T47D (cell line): ENCODE measurements at regions not wholly inside any gene's neighbourhood (a gene's known extent, or its start where the extent isn't known, plus 50 kb on each side); places are given as distances from the start of the nearest gene placed in this dataset.
A peak's percentile ranks its signal among the peaks of the same experiment; 100 is the strongest.

Experiments
- DNase-seq, 2 experiments: peaks; one replicate each; pipeline versions ENCODE4 v3.0.0 to v3.0.0-alpha.2; 2011 to 2012; ENCODE audit warnings: low read depth in 1 of 2, low spot score in 1 of 2
- JUND ChIP-seq: IDR thresholded peaks from 2 replicates; pipeline ENCODE4 v1.6.1; 2012; ENCODE audit warnings: low read depth
- in situ Hi-C: cut with HindIII; loops from 2 replicates; pipeline ENCODE4 v1.10.0; 2016; ENCODE audit warnings: low sequenced_read_pairs, low pct_unique_long_range_greater_than_20kb

- no peak for DNase-seq
- in situ Hi-C loops, result no loop called here
- no peak for TF ChIP-seq JUND
Measured at GRCh38 chr13:91172160-91172559, 175.3 kb upstream of the MIR17HG start.

- in situ Hi-C loops, result no loop called here
- TF ChIP-seq JUND, result no peak
Measured at GRCh38 chr13:91174886-91175501, 172.5 kb upstream of the MIR17HG start.

GRCh38 chr13:91178099-91178498, 169.4 kb upstream of the MIR17HG start:
- in situ Hi-C loops, result no loop called here
- TF ChIP-seq JUND, result no peak
- no peak for DNase-seq

More at GRCh38 chr13:91174886-91175501, 172.5 kb upstream of the MIR17HG start:
- DNase-seq, result no peak

DNA sequence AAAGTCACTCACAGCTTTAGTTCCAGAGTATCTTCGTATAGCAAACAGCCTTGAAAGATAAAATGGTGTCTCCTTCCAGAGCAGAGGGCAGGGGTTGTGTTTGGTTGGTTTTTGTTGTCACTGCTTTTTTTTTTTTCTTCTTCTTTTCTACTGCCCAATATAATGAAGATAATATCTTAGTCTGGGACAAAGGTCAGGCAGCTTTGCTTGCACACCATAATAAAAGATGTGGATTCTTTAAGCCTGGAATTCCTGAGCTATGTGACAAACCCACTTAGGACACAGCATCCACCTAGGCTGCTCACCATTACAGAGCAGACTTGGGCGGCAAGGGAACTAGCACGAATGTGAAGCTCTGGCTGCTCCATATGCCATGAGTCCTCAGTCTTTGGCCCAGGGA, 165.6 kb upstream of the MIR17HG start:
- no peak for TF ChIP-seq JUND
- in situ Hi-C loops, result no loop called here
- no peak for DNase-seq

GRCh38 chr13:91184244-91184926, 163.1 kb upstream of the MIR17HG start:
- TF ChIP-seq JUND, result no peak
- no peak for DNase-seq
- in situ Hi-C loops, result no loop called here

DNA sequence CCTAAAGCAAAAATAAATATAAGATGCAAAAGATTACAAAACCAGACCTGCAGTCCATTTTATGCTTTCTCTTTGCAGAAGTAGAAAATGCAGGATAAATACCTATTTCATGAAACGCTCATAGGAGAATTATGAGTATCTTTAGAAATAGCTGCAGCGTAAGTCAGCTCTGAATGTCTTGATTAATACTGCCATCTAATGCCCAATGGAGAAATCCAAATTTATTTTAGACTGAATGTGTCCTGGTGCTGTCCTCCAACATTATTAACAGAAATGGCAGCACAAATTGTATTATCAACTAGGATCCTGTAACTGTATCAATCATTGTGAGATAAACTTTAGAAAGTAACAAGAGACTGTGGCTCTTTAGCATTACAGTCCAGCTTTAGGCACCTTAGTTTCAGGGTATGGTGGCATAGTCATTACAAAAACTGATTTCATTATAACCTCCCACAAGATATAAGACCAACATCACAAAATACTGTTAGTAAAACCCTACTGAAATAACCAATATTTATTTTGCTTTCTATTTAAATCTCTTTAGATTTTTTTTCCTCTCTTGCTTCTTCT, 162.1 kb upstream of the MIR17HG start:
- in situ Hi-C loops, result no loop called here
- DNase-seq, result peak in 1 of 2 experiments; percentile 52
- TF ChIP-seq JUND, result no peak

DNA sequence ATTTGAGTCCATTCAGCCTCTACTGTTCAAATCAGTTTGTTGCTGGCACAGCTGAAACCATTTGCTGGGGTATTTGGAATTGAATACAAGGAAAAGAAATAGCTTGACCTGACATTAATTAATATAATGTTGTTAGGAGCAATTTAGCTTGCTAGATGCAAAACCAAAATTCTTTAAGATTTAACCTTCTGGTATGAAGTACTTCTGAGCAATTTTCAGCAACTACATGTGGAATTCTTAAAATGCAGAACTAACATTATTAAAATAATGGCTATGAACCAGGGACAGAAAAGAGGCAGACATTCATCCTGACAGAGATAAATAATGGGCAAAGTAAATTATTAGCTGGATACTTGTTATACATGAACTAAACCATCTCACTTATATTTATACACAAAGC, 160.0 kb upstream of the MIR17HG start:
- in situ Hi-C loops, result no loop called here
- TF ChIP-seq JUND, result no peak
- no peak for DNase-seq

DNA sequence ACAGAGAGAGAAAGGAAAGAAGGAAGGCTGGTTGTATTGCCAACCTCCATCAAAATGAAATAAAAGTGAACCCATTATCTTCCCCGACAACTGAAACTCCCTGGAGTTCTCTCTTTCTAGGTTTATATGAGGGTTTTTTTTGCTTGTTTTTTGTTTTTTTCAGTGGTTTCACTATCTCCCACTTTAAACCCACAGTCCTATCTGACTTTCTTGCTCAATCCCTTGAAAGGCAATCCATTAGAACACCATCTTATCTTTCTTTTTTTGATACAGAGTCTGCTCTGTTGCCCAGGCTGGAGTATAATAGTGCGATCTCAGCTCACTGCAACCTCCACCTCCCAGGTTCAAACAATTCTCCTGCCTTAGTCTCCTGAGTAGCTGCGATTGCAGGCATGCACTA, 158.0 kb upstream of the MIR17HG start:
- DNase-seq, result no peak
- in situ Hi-C loops, result no loop called here
- TF ChIP-seq JUND, result no peak

DNA sequence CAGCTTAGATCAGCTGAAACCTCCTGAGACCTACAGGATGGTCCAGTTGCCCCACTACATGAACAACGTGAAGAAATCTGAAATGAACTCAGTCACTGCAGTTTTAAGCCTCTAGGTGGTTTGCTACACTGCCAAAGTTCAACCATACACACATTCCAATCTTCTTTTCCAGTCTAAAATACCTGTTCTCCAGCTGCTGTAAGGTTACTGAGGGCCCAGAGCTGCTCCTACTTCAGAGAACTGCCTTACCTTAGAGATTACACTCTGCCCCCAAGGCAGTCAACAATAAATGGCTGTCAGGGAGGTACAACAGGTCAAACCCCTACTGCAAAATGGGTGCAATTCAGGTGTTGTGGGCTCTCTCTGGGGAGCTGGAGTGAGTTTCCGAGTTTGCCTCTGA, 154.1 kb upstream of the MIR17HG start:
- no peak for TF ChIP-seq JUND
- in situ Hi-C loops, result no loop called here

DNA sequence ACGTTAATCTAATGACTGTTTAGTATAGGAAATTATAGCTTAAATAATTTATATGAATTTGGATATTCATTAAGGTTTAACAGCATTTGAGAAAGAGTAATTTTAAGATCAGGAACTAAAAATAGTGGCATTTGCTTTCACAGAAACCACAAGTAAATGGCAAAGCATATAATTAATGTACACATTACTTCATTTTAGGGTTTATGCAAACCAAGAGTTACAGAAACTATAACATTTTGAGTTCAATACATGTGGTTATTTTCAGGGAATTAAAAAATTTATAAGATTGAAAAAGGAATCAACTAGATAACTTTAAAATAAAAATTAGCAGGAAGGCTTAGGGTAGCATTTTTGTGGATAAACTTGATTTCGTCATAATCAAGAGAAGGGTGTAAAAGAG, 151.7 kb upstream of the MIR17HG start:
- no peak for TF ChIP-seq JUND
- no peak for DNase-seq
- in situ Hi-C loops, result no loop called here

More for the DNA sequence above, 154.1 kb upstream of the MIR17HG start:
- no peak for DNase-seq

DNA sequence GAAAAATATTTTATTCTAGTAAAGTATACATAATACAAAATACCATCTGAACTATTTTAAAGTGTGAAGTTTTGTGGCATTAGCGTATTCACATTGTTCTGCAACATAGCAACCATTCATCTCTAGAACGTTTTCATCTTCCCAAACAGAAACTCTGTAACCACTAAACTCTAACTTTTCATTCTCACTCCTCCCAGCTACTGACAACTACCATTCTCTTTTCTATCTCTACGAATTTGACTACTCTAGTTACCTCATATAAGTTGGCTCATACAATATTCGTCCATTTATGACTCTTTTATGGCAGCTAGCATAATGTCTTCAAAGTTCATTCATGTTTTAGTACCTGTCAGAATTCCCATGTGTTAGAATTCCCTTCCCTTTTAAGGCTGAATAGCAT, 150.5 kb upstream of the MIR17HG start:
- TF ChIP-seq JUND, result no peak
- in situ Hi-C loops, result no loop called here
- no peak for DNase-seq

- no peak for TF ChIP-seq JUND
- in situ Hi-C loops, result no loop called here
- no peak for DNase-seq
Measured at GRCh38 chr13:91199866-91200265, 147.6 kb upstream of the MIR17HG start.

- no peak for DNase-seq
- in situ Hi-C loops, result no loop called here
- no peak for TF ChIP-seq JUND
Measured at GRCh38 chr13:91200486-91200885, 147.0 kb upstream of the MIR17HG start.

GRCh38 chr13:91203430-91203829, 144.1 kb upstream of the MIR17HG start:
- peak in 1 of 2 experiments; percentile 51 for DNase-seq
- no peak for TF ChIP-seq JUND
- in situ Hi-C loops, result no loop called here
